MM.1S (cell line): ENCODE measurements at regions not wholly inside any gene's neighbourhood (a gene's known extent, or its start where the extent isn't known, plus 50 kb on each side); places are given as distances from the start of the nearest gene placed in this dataset.

Experiments used
- DNase-seq: peaks from one replicate; pipeline ENCODE4 v3.0.0-alpha.2; 2015
- H2AFZ ChIP-seq: fragments of 300-600 bp; sonication (generic); 2 replicates; pipeline ENCODE4 v1.6.0; 2016; ENCODE audit warnings: antibody characterized with exemption, low read length
- H3F3A ChIP-seq: fragments of 300-600 bp; sonication (generic); 2 replicates; pipeline ENCODE4 v1.6.1; 2016; ENCODE audit warnings: mild to moderate bottlenecking, antibody characterized with exemption, low read length, moderate library complexity, mixed read lengths; ENCODE audit not compliant: insufficient read depth
- H3K27ac ChIP-seq: fragments of 300-600 bp; sonication (generic); 2 replicates; pipeline ENCODE4 v1.5.1; 2016; ENCODE audit warnings: mild to moderate bottlenecking, low read length
- H3K27me3 ChIP-seq: fragments of 300-600 bp; sonication (generic); replicated peaks from 2 replicates; pipeline ENCODE4 v1.6.0; 2016; ENCODE audit warnings: low read length; ENCODE audit not compliant: insufficient read depth
- H3K36me3 ChIP-seq: fragments of 300-600 bp; sonication (generic); replicated peaks from 2 replicates; pipeline ENCODE4 v1.6.1; 2016; ENCODE audit warnings: mild to moderate bottlenecking, low read length, mixed read lengths; ENCODE audit not compliant: insufficient read depth
- H3K4me1 ChIP-seq: fragments of 300-600 bp; sonication (generic); 2 replicates; pipeline ENCODE4 v1.6.1; 2016; ENCODE audit warnings: low read length, mixed read lengths
- H3K4me2 ChIP-seq: fragments of 300-600 bp; sonication (generic); 2 replicates; pipeline ENCODE4 v1.6.0; 2016; ENCODE audit warnings: low read depth, low read length
- H3K4me3 ChIP-seq: fragments of 300-600 bp; sonication (generic); 2 replicates; pipeline ENCODE4 v1.5.1; 2016; ENCODE audit warnings: low read length, mixed read lengths
- H3K79me2 ChIP-seq: fragments of 300-600 bp; sonication (generic); 2 replicates; pipeline ENCODE4 v1.6.1; 2016; ENCODE audit warnings: mixed run types, low read length, mixed read lengths
- H3K9ac ChIP-seq: fragments of 300-600 bp; sonication (generic); 2 replicates; pipeline ENCODE4 v1.6.1; 2016; ENCODE audit warnings: low read length, mixed read lengths
- H3K9me2 ChIP-seq: fragments of 300-600 bp; sonication (generic); replicated peaks from 2 replicates; pipeline ENCODE4 v1.6.1; 2016; ENCODE audit warnings: mild to moderate bottlenecking, low read length, mixed read lengths; ENCODE audit not compliant: insufficient read depth
- H3K9me3 ChIP-seq: fragments of 300-600 bp; sonication (generic); replicated peaks from 2 replicates; pipeline ENCODE4 v1.6.1; 2016; ENCODE audit warnings: mild to moderate bottlenecking, low read length, mixed read lengths; ENCODE audit not compliant: insufficient read depth
- H4K20me1 ChIP-seq: fragments of 300-600 bp; sonication (generic); 2 replicates; pipeline ENCODE4 v1.6.1; 2016; ENCODE audit warnings: mild to moderate bottlenecking, low read length, moderate library complexity, mixed read lengths; ENCODE audit not compliant: insufficient read depth
- CTCF ChIP-seq: fragments of 300-600 bp; sonication (generic); IDR thresholded peaks from 2 replicates; pipeline ENCODE4 v1.5.1; 2016; ENCODE audit warnings: antibody characterized with exemption, low read length, mixed read lengths
- EZH2 ChIP-seq: fragments of 300-600 bp; sonication (generic); optimal IDR thresholded peaks from 2 replicates; pipeline ENCODE3; 2017; ENCODE audit warnings: low read depth, mild to moderate bottlenecking, antibody characterized with exemption, low read length, mixed read lengths
- EZH2phosphoT487 ChIP-seq: fragments of 300-600 bp; sonication (generic); IDR thresholded peaks from 2 replicates; pipeline ENCODE4 v1.6.1; 2018; ENCODE audit warnings: antibody characterized with exemption, low read length

GRCh38 chr11:28739489-28740280 lies 631.5 kb downstream of the METTL15 start:
- H3K79me2 ChIP-seq: no peaks in the 10 kb centered on the region
- no peak overlapping the region for H3K27ac ChIP-seq
- no peak overlapping the region for H3K4me3 ChIP-seq
- H4K20me1 ChIP-seq: no peaks in the 10 kb centered on the region
- H3K9ac ChIP-seq: no peak overlapping the region
- no peaks in the 10 kb centered on the region for H3K36me3 ChIP-seq
- no peaks in the 10 kb centered on the region for H3K9me3 ChIP-seq
- peaks cover 12% of the 10 kb centered on the region for H3K4me1 ChIP-seq
- no peak for TF ChIP-seq CTCF
- TF ChIP-seq EZH2: no peak
- no peak for TF ChIP-seq EZH2phosphoT487
- no peak overlapping the region for H2AFZ ChIP-seq
- H3K27me3 ChIP-seq: no peaks in the 10 kb centered on the region
- H3F3A ChIP-seq: peaks cover 12% of the 10 kb centered on the region
- H3K9me2 ChIP-seq: no peaks in the 10 kb centered on the region
- DNase-seq: no peak
- H3K4me2 ChIP-seq: no peak overlapping the region

GRCh38 chr11:28738549-28738948 lies 630.4 kb downstream of the METTL15 start:
- no peak overlapping the region for H3K4me3 ChIP-seq
- H3K27ac ChIP-seq: no peak overlapping the region
- no peaks in the 10 kb centered on the region for H3K9me3 ChIP-seq
- DNase-seq: no peak
- peaks cover 12% of the 10 kb centered on the region for H3F3A ChIP-seq
- TF ChIP-seq EZH2 (no peak), CTCF (no peak), EZH2phosphoT487 (no peak)
- H3K79me2 ChIP-seq: no peaks in the 10 kb centered on the region
- H3K9me2 ChIP-seq: no peaks in the 10 kb centered on the region
- no peak overlapping the region for H3K9ac ChIP-seq
- no peaks in the 10 kb centered on the region for H3K27me3 ChIP-seq
- no peaks in the 10 kb centered on the region for H4K20me1 ChIP-seq
- no peaks in the 10 kb centered on the region for H3K36me3 ChIP-seq
- H3K4me1 ChIP-seq: peaks cover 12% of the 10 kb centered on the region
- H2AFZ ChIP-seq: no peak overlapping the region
- H3K4me2 ChIP-seq: no peak overlapping the region

GRCh38 chr11:28736256-28736655 lies 628.1 kb downstream of the METTL15 start:
- Histone ChIP-seq H2AFZ (no peak overlapping the region), H3K4me2 (peak overlapping the region; percentile 32; the same call in 1 of the 2 replicates), H3K36me3 (no peaks in the 10 kb centered on the region), H3F3A (peaks cover 12% of the 10 kb centered on the region), H3K4me1 (peaks cover 12% of the 10 kb centered on the region), H3K27ac (no peak overlapping the region), H4K20me1 (no peaks in the 10 kb centered on the region), H3K9me3 (no peaks in the 10 kb centered on the region), H3K79me2 (no peaks in the 10 kb centered on the region), H3K9ac (no peak overlapping the region), H3K4me3 (no peak overlapping the region), H3K9me2 (no peaks in the 10 kb centered on the region), H3K27me3 (no peaks in the 10 kb centered on the region)
- TF ChIP-seq EZH2: no peak
- TF ChIP-seq CTCF: no peak
- no peak for DNase-seq
